ENCODE measurements at regions not wholly inside any gene's neighbourhood (a gene's known extent, or its start where the extent isn't known, plus 50 kb on each side); places are given as distances from the start of the nearest gene placed in this dataset.

GRCh38 chr4:81552086-81552485 is 80.4 kb upstream of the RASGEF1B start:
- no peak overlapping the region for H3K27ac ChIP-seq (ENCODE audit: low read length)
- 60% methylated on average over 1 of the region's 1 CpG for WGBS (ENCODE audit: insufficient coverage, low lambda C conversion rate)
- no peak for DNase-seq

GRCh38 chr4:81550388-81550859 is 78.7 kb upstream of the RASGEF1B start:
- DNase-seq = no peak

More at GRCh38 chr4:81552086-81552485, 80.4 kb upstream of the RASGEF1B start:
- H3K9me3 ChIP-seq (ENCODE audit: control insufficient read depth, low read depth, low read length) = no peaks in the 10 kb centered on the region
- H3K27me3 ChIP-seq (ENCODE audit: control insufficient read depth, insufficient read depth, low read length) = no peaks in the 10 kb centered on the region
- H3K4me3 ChIP-seq (ENCODE audit: low read length) = no peak overlapping the region
- no peaks in the 10 kb centered on the region for H3K36me3 ChIP-seq (ENCODE audit: control insufficient read depth, insufficient read depth, low read length)
- H3K4me1 ChIP-seq (ENCODE audit: control insufficient read depth, insufficient read depth, low read length) = no peaks in the 10 kb centered on the region

DNA sequence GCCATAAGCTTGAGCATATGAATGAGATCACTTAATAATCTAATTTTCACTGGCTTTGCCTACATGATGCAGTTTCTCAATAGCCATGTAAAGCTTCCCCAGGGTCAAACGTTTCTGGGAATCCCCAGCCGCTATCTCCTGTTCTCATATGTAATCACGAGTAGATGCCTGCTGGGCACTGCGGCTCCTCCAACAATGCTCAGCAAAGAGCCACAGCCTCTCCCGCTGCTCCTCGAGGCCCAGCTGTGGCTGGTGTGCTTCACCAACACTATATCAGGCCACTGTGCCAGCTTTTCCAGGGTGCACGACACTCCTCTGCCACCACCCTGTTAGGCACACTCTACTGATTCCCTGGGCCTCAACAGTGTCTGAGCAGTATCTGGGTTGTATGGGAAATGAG is 78.3 kb upstream of the RASGEF1B start:
- Histone ChIP-seq H3K4me3 (ENCODE audit: low read length) (no peak overlapping the region), H3K4me1 (ENCODE audit: control insufficient read depth, insufficient read depth, low read length) (no peaks in the 10 kb centered on the region), H3K36me3 (ENCODE audit: control insufficient read depth, insufficient read depth, low read length) (no peaks in the 10 kb centered on the region), H3K27me3 (ENCODE audit: control insufficient read depth, insufficient read depth, low read length) (no peaks in the 10 kb centered on the region), H3K9me3 (ENCODE audit: control insufficient read depth, low read depth, low read length) (no peaks in the 10 kb centered on the region), H3K27ac (ENCODE audit: low read length) (no peak overlapping the region)
- no CpG with 5 or more reads among the region's 7 CpGs for WGBS (ENCODE audit: insufficient coverage, low lambda C conversion rate)
- DNase-seq = no peak

More at GRCh38 chr4:81550388-81550859, 78.7 kb upstream of the RASGEF1B start:
- Histone ChIP-seq H3K36me3 (ENCODE audit: control insufficient read depth, insufficient read depth, low read length) (no peaks in the 10 kb centered on the region), H3K9me3 (ENCODE audit: control insufficient read depth, low read depth, low read length) (no peaks in the 10 kb centered on the region), H3K27me3 (ENCODE audit: control insufficient read depth, insufficient read depth, low read length) (no peaks in the 10 kb centered on the region), H3K27ac (ENCODE audit: low read length) (no peak overlapping the region), H3K4me1 (ENCODE audit: control insufficient read depth, insufficient read depth, low read length) (no peaks in the 10 kb centered on the region), H3K4me3 (ENCODE audit: low read length) (no peak overlapping the region)
- no CpG with 5 or more reads among the region's 5 CpGs for WGBS (ENCODE audit: insufficient coverage, low lambda C conversion rate)

GRCh38 chr4:81546777-81547176 is 75.1 kb upstream of the RASGEF1B start:
- Histone ChIP-seq H3K9me3 (ENCODE audit: control insufficient read depth, low read depth, low read length) (no peaks in the 10 kb centered on the region), H3K4me1 (ENCODE audit: control insufficient read depth, insufficient read depth, low read length) (no peaks in the 10 kb centered on the region), H3K4me3 (ENCODE audit: low read length) (no peak overlapping the region), H3K36me3 (ENCODE audit: control insufficient read depth, insufficient read depth, low read length) (no peaks in the 10 kb centered on the region), H3K27me3 (ENCODE audit: control insufficient read depth, insufficient read depth, low read length) (no peaks in the 10 kb centered on the region), H3K27ac (ENCODE audit: low read length) (no peak overlapping the region)
- 100% methylated on average over 1 of the region's 2 CpGs for WGBS (ENCODE audit: insufficient coverage, low lambda C conversion rate)
- no peak for DNase-seq

DNA sequence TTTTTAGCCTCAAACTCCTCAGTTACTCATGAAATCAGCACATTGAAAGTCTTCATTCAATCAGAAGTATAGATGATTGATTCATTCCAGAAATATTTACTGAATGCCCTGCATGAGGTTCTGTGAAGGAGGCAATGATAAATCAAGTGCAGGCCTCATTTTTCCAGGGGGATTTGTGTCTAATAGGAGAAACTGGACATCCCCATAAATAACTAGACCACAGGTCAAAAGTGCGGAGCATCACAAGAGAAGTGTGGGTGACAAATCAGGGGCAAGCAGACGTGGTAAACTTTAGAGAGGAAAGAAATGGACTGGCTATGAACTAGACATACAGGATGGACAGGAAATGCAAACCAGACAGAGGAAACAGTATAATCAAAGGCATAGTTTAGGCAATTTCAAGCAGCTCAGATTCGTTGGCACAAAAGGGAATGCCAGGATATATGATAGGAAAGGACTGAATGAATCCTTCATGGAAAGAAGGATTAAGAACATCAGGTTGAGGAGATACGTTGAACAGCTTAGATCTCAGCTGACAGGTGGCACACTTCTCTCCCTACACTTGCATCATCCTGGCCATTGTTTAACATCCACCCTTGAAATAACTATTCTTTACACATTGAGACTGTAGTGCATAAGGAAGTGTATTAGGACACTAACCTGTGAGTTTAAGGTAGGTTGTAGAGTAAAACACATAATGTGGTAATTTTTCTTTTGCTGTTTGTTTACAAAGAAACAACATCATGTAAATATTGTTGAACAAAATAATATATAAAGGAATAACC is 69.6 kb upstream of the RASGEF1B start:
- no peaks in the 10 kb centered on the region for H3K4me1 ChIP-seq (ENCODE audit: control insufficient read depth, insufficient read depth, low read length)
- 75% methylated on average over 1 of the region's 4 CpGs for WGBS (ENCODE audit: insufficient coverage, low lambda C conversion rate)
- DNase-seq = no peak

DNA sequence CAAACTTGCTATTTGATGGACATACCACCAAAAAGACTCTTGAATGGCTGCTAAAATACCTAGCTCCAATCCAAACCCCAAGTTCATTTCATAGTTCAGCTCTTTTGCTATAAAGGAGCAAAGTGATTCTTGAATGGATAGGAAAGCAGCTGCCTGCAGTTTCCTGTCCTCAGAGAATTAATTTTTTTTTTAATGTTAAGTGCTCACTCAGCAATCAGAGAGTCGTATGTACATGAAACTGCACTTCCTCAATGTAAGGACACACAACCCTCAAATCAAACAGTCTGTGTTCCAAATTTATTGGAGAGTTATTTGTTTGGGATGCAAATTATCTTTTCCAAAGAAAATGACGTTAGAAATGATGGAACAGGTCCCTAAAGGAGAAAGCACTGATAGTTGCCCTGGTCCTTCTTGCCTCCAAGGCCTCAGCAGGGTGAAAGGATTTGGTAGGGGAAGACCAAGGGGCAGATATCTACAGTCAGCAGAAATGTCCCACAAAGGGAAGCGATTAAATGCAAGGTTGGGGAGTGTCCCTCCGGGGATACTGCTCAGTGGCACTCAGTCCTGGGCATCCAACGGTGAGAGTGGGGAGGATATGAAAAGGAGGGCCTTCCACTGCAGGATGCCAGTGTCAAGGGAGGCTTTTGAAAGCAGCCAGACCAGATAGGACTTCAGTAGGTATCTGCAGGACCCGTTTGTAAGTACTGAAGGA is 67.2 kb upstream of the RASGEF1B start:
- H3K27ac ChIP-seq (ENCODE audit: low read length) = no peak overlapping the region
- no peaks in the 10 kb centered on the region for H3K36me3 ChIP-seq (ENCODE audit: control insufficient read depth, insufficient read depth, low read length)
- H3K27me3 ChIP-seq (ENCODE audit: control insufficient read depth, insufficient read depth, low read length) = no peaks in the 10 kb centered on the region
- no peak overlapping the region for H3K4me3 ChIP-seq (ENCODE audit: low read length)
- no peaks in the 10 kb centered on the region for H3K9me3 ChIP-seq (ENCODE audit: control insufficient read depth, low read depth, low read length)
- DNase-seq = no peak
- WGBS (ENCODE audit: insufficient coverage, low lambda C conversion rate) = no CpG with 5 or more reads among the region's 6 CpGs
- no peaks in the 10 kb centered on the region for H3K4me1 ChIP-seq (ENCODE audit: control insufficient read depth, insufficient read depth, low read length)

More for the DNA sequence above, 69.6 kb upstream of the RASGEF1B start:
- Histone ChIP-seq H3K9me3 (ENCODE audit: control insufficient read depth, low read depth, low read length) (no peaks in the 10 kb centered on the region), H3K27ac (ENCODE audit: low read length) (no peak overlapping the region), H3K27me3 (ENCODE audit: control insufficient read depth, insufficient read depth, low read length) (no peaks in the 10 kb centered on the region), H3K4me3 (ENCODE audit: low read length) (no peak overlapping the region), H3K36me3 (ENCODE audit: control insufficient read depth, insufficient read depth, low read length) (no peaks in the 10 kb centered on the region)

DNA sequence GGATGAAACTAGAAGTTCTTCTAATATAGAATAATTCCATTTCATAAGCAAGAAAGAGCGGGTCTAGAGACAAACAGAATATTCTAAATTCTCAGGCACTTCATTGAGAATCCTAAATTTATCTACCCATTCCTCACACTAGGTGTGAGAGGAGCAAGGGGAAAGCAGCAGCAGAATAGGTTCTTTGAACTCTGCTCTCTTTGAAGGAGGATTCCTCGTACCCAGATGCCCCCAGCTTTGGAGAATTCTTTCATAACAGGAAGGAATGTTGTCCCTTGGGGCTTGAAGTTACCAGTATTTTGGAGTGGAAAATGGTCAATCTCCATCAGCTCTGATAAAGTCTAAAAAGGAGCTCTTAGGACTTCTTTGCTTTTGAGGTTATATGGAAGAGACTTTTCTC is 59.7 kb upstream of the RASGEF1B start:
- H3K36me3 ChIP-seq (ENCODE audit: control insufficient read depth, insufficient read depth, low read length) = peaks cover 7% of the 10 kb centered on the region
- no peak for DNase-seq
- no peaks in the 10 kb centered on the region for H3K4me1 ChIP-seq (ENCODE audit: control insufficient read depth, insufficient read depth, low read length)
- H3K27me3 ChIP-seq (ENCODE audit: control insufficient read depth, insufficient read depth, low read length) = no peaks in the 10 kb centered on the region
- H3K4me3 ChIP-seq (ENCODE audit: low read length) = no peak overlapping the region
- WGBS (ENCODE audit: insufficient coverage, low lambda C conversion rate) = 100% methylated on average over 1 of the region's 2 CpGs
- H3K27ac ChIP-seq (ENCODE audit: low read length) = no peak overlapping the region
- H3K9me3 ChIP-seq (ENCODE audit: control insufficient read depth, low read depth, low read length) = peaks cover 10% of the 10 kb centered on the region

DNA sequence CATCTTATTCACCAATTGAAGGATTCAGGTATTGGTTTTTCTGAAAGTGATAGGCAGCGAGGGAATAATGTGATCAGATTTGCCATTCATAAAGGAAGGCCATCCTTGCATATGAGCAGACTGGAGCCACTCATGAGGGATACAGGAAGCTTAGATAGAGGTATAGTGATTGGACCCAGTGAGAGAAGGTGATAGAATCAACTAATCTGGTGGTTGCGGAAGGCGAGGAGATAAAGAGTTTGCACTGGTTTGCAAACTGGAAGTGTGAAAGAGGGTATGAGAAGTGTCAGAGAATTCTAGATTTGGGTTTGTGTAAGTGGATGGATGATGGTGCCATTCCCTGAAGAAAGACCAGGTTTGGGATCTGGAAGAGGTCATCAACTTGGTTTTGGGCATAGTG is 57.3 kb upstream of the RASGEF1B start:
- peaks cover 10% of the 10 kb centered on the region for H3K9me3 ChIP-seq (ENCODE audit: control insufficient read depth, low read depth, low read length)

DNA sequence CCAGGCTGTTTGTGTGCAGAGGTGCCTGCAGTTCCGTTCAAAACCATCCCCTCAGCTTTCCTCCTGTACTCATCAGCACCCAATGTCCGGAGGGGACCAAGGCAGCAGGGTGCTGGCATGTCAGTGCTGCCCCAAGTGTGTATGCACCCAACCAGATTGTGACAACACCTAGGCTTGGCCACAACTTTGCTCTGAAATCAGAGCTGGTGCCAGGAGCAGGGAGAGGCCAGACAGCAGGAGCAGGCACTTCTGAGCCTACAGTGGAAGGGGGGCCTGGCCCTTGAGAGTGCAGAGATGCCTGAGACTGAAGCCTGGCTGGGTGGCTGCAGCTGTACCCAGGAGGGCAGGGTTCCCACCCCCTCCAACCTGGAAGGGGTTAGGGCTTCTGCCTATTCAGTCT is 56.5 kb upstream of the RASGEF1B start:
- Histone ChIP-seq H3K36me3 (ENCODE audit: control insufficient read depth, insufficient read depth, low read length) (peaks cover 7% of the 10 kb centered on the region), H3K27me3 (ENCODE audit: control insufficient read depth, insufficient read depth, low read length) (no peaks in the 10 kb centered on the region), H3K4me1 (ENCODE audit: control insufficient read depth, insufficient read depth, low read length) (peaks cover 3% of the 10 kb centered on the region), H3K4me3 (ENCODE audit: low read length) (no peak overlapping the region), H3K27ac (ENCODE audit: low read length) (no peak overlapping the region), H3K9me3 (ENCODE audit: control insufficient read depth, low read depth, low read length) (peaks cover 10% of the 10 kb centered on the region)
- no peak for DNase-seq
- WGBS (ENCODE audit: insufficient coverage, low lambda C conversion rate) = no CpG with 5 or more reads among the region's 2 CpGs

More for the DNA sequence above, 57.3 kb upstream of the RASGEF1B start:
- Histone ChIP-seq H3K27me3 (ENCODE audit: control insufficient read depth, insufficient read depth, low read length) (no peaks in the 10 kb centered on the region), H3K4me3 (ENCODE audit: low read length) (no peak overlapping the region), H3K27ac (ENCODE audit: low read length) (no peak overlapping the region), H3K4me1 (ENCODE audit: control insufficient read depth, insufficient read depth, low read length) (peaks cover 3% of the 10 kb centered on the region), H3K36me3 (ENCODE audit: control insufficient read depth, insufficient read depth, low read length) (peaks cover 7% of the 10 kb centered on the region)
- 100% methylated on average over 2 of the region's 3 CpGs for WGBS (ENCODE audit: insufficient coverage, low lambda C conversion rate)
- DNase-seq = no peak

DNA sequence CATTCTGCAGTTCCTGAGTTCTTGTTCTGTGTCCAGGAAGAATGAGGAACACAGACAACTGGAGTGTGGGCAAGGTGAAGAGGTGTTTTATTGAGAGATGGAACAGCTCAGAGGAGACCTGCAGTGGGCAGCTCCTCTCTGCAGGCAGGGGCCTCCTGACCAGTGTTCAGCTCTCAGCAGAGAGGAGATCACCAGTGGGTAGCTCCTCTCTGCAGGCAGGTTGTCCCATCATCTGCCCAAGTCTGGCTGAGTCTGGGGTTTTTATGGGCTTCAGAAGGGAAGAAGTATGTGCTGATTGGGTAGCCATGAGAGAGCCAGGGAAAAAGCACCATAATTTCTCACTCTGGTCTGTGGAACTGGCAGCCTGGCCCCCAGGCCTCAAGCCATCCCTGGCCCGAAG is 56.0 kb upstream of the RASGEF1B start:
- Histone ChIP-seq H3K4me3 (ENCODE audit: low read length) (no peak overlapping the region), H3K36me3 (ENCODE audit: control insufficient read depth, insufficient read depth, low read length) (peaks cover 7% of the 10 kb centered on the region), H3K4me1 (ENCODE audit: control insufficient read depth, insufficient read depth, low read length) (peaks cover 3% of the 10 kb centered on the region), H3K9me3 (ENCODE audit: control insufficient read depth, low read depth, low read length) (peaks cover 10% of the 10 kb centered on the region), H3K27me3 (ENCODE audit: control insufficient read depth, insufficient read depth, low read length) (no peaks in the 10 kb centered on the region), H3K27ac (ENCODE audit: low read length) (no peak overlapping the region)
- WGBS (ENCODE audit: insufficient coverage, low lambda C conversion rate) = no CpG with 5 or more reads among the region's 1 CpG
- DNase-seq = no peak
